Transverse colon (tissue), 4 donors: ENCODE measurements at regions not wholly inside any gene's neighbourhood (a gene's known extent, or its start where the extent isn't known, plus 50 kb on each side); places are given as distances from the start of the nearest gene placed in this dataset.

ENCODE experiments used
- DNase-seq: peaks from one replicate; pipeline ENCODE4 v3.0.0-alpha.2; 2019
- H3K27ac ChIP-seq, 4 donors: fragments of 200-600 bp; sonication (generic); 2 replicates each; pipeline ENCODE4 v1.5.1; 2016 to 2018; ENCODE audit warnings: inconsistent platforms in 4 of 4
- H3K27me3 ChIP-seq: fragments of 200-600 bp; sonication (generic); 2 replicates; pipeline ENCODE4 v1.5.1; 2017; ENCODE audit warnings: inconsistent platforms
- H3K36me3 ChIP-seq, 4 donors: fragments of 200-600 bp; sonication (generic); 2 replicates each; pipeline ENCODE4 v1.5.1; 2017 to 2019; ENCODE audit warnings: inconsistent platforms in 4 of 4
- H3K4me1 ChIP-seq, 4 donors: fragments of 200-600 bp; sonication (generic); 2 replicates each; pipeline ENCODE4 v1.5.1; 2017 to 2020; ENCODE audit warnings: inconsistent platforms in 4 of 4
- H3K4me3 ChIP-seq, 4 donors: fragments of 200-600 bp; sonication (generic); 1 replicate in 1 of 4; 2 replicates in 3 of 4; pipeline versions ENCODE4 v1.5.1 to v1.6.1; 2017 to 2019; ENCODE audit warnings: inconsistent platforms in 4 of 4
- H3K9me3 ChIP-seq, 2 donors: fragments of 200-600 bp; sonication (generic); 2 replicates each; pipeline ENCODE4 v1.5.1; 2017 to 2019; ENCODE audit warnings: inconsistent platforms in 2 of 2
- CTCF ChIP-seq, 5 experiments: fragments of 200-600 bp in 3 of 5; fragments of 450-650 bp in 2 of 5; sonication (generic) in 3 of 5; IDR thresholded peaks; 1 replicate in 2 of 5; 2 replicates in 3 of 5; pipeline ENCODE4 v1.5.1; 2016 to 2017; ENCODE audit warnings: antibody characterized with exemption in 5 of 5, inconsistent platforms in 3 of 5, mild to moderate bottlenecking in 2 of 5, moderate library complexity in 1 of 5
- EP300 ChIP-seq: sonication (generic); formaldehyde crosslinking; IDR thresholded peaks from one replicate; pipeline ENCODE4 v1.6.1; 2017; ENCODE audit warnings: antibody characterized with exemption, low read depth
- POLR2A ChIP-seq: fragments of 450-650 bp; IDR thresholded peaks from one replicate; pipeline ENCODE4 v1.6.1; 2016; ENCODE audit warnings: antibody characterized with exemption, mild to moderate bottlenecking, moderate library complexity
- POLR2AphosphoS5 ChIP-seq, 3 donors: sonication (generic); formaldehyde crosslinking; IDR thresholded peaks; one replicate each; pipeline ENCODE4 v1.6.1; 2016; ENCODE audit warnings: antibody characterized with exemption in 3 of 3
- WGBS, 2 donors: methylation state at CpG; one replicate each; pipeline ENCODE4 v1.1.5; 2018; ENCODE audit warnings: low coverage in 1 of 2; 5-methylcytosine and 5-hydroxymethylcytosine counted together
- in situ Hi-C, 4 donors: fragments of 200-750 bp; cut with MboI; loops; one replicate each; pipeline versions ENCODE4 v1.15.0 to v1.15.1; 2017; ENCODE audit warnings: low sequenced_read_pairs in 3 of 4, low pct_ligation_motif_present in 1 of 4, low pct_unique_long_range_greater_than_20kb in 1 of 4
- intact Hi-C: fragments of 100-400 bp; cut with DNase I; formaldehyde crosslinking; loops from one replicate; pipeline ENCODE4 v1.15.1; 2023; ENCODE audit warnings: low total_unique reads

DNA sequence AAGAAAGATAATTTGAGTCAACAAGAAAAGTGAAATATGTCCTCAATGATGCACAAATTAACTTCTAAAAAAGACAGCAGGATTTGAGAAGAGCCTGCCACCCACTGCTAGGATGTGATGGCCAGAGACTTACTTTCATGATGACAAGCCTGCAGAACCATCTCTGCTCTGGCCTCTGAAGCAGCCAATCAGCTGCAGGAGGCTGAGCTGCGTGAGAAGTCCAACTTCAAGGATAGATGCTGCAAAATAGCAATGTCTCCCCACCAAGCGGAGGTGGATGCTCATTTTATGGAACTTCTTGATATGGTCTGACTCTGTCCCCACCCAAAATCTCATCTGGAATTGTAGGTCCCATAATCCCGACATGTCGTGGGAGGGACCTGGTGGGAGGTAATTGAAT is 53.1 kb downstream of the CYRIA start:
- Histone ChIP-seq H3K27ac (no peak overlapping the region), H3K4me1 (peaks cover 0 to 32% (median 3%) of the 10 kb centered on the region in 4 donors), H3K4me3 (no peak overlapping the region), H3K9me3 (no peaks in the 10 kb centered on the region), H3K36me3 (no peaks in the 10 kb centered on the region), H3K27me3 (no peaks in the 10 kb centered on the region)
- no peak for DNase-seq
- in situ Hi-C loops, result loop anchor here (5.0 to 25.0 kb wide), 4 partner anchors 140 to 975 kb away; no protein-coding TSS in a partner anchor
- TF ChIP-seq EP300, result no peak
- TF ChIP-seq POLR2AphosphoS5 (IDR thresholded peaks at IDR 0.05), result no peak
- TF ChIP-seq POLR2A, result no peak
- TF ChIP-seq CTCF (IDR thresholded peaks at IDR 0.05), result no peak
- intact Hi-C loops, result loop anchor here (2.0 kb wide), 1 partner anchor 144 kb away; no protein-coding TSS in a partner anchor
- 97% methylated on average over 4 of the region's 4 CpGs; no CpG with 5 or more reads in 1 of the 2 donors for WGBS, 2 donors

DNA sequence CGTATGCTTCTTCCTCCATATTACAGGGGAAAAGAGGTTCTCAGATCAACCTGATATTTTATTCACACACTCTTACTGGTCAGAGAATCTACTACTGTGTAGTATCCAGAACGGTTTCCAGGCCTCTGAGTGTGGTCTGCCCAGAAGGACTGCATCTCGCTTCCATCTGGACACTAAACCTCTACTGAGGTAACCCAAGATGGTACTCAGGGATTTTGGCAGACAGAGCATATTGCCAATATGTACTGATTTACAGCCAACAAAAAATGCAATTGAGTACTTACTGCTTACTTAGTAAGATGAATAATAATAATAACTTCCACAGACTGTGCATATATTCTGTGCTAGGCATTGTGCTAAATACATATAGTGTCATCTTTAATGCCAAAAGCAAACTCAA is 55.8 kb downstream of the CYRIA start:
- no peaks in the 10 kb centered on the region for H3K27me3 ChIP-seq
- no peak for DNase-seq
- no peak for TF ChIP-seq EP300
- no peak for TF ChIP-seq CTCF (IDR thresholded peaks at IDR 0.05)
- TF ChIP-seq POLR2A, result no peak
- TF ChIP-seq POLR2AphosphoS5 (IDR thresholded peaks at IDR 0.05), result no peak
- H3K27ac ChIP-seq, result no peak overlapping the region
- intact Hi-C loops, result no loop called here
- peaks cover 0 to 23% (median 3%) of the 10 kb centered on the region in 4 donors for H3K4me1 ChIP-seq
- no peaks in the 10 kb centered on the region for H3K36me3 ChIP-seq
- in situ Hi-C loops, result loop anchor here (5.0 to 25.0 kb wide), 4 partner anchors 143 to 972 kb away; no protein-coding TSS in a partner anchor
- H3K9me3 ChIP-seq, result no peaks in the 10 kb centered on the region
- H3K4me3 ChIP-seq, result no peak overlapping the region
- WGBS, 2 donors, result 78% methylated on average over 3 of the region's 3 CpGs; no CpG with 5 or more reads in 1 of the 2 donors

- peak; percentile 84 for DNase-seq
- peak overlapping the region in 3 of 4 donors; percentile 24 to 48 (median 34) for H3K4me3 ChIP-seq
- H3K4me1 ChIP-seq, result peaks cover 0 to 15% (median 3%) of the 10 kb centered on the region in 4 donors
- peak overlapping the region in 3 of 4 donors; percentile 23 to 48 (median 41) for H3K27ac ChIP-seq
- H3K27me3 ChIP-seq, result no peaks in the 10 kb centered on the region
- no peaks in the 10 kb centered on the region for H3K36me3 ChIP-seq
- in situ Hi-C loops, result loop anchor here in 3 of 4 donors (25.0 kb wide), 1 partner anchor 972 kb away; no protein-coding TSS in a partner anchor
- no peaks in the 10 kb centered on the region for H3K9me3 ChIP-seq
- peak; percentile 78 to 97 (median 93) for TF ChIP-seq CTCF (IDR thresholded peaks at IDR 0.05)
- no peak for TF ChIP-seq EP300
- 7 to 25% methylated on average over 4 to 13 of the region's 21 CpGs for WGBS, 2 donors
- intact Hi-C loops, result no loop called here
These were observed 56.7 kb downstream of the CYRIA start for GRCh38 chr2:16608661-16609643.

DNA sequence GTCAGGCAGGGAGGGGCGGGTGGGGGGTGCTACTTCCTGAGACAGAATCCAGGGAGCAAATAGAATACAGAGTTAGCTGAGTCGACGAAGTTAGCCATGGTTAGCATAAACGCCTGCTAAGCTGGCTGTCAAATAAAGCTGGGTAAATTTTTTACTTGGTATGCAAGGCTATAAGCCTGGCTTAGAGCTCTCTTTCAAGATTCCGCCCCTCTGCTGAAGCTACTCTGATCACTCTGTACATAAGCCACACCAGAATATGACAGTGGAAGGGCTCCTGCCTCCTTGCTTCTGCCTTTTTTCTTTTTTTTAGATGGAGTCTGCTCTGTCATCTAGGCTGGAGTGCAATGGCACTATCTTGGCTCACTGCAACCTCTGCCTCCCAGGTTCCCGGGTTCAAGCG is 58.3 kb downstream of the CYRIA start:
- intact Hi-C loops (no loop called here), in situ Hi-C loops (loop anchor here in 3 of 4 donors (25.0 kb wide), 1 partner anchor 970 kb away; no protein-coding TSS in a partner anchor)
- H3K36me3 ChIP-seq, result no peaks in the 10 kb centered on the region
- no peak for DNase-seq
- peaks cover 0 to 10% (median 3%) of the 10 kb centered on the region in 4 donors for H3K4me1 ChIP-seq
- 81 to 100% methylated on average over 1 to 7 of the region's 7 CpGs for whole genome bisulfite sequencing, 2 donors
- H3K27ac ChIP-seq, result no peak overlapping the region
- no peaks in the 10 kb centered on the region for H3K27me3 ChIP-seq
- no peaks in the 10 kb centered on the region for H3K9me3 ChIP-seq
- TF ChIP-seq CTCF (IDR thresholded peaks at IDR 0.05) (no peak), POLR2A (no peak), EP300 (no peak), POLR2AphosphoS5 (IDR thresholded peaks at IDR 0.05) (no peak)
- no peak overlapping the region for H3K4me3 ChIP-seq
